Right lobe of liver (tissue), 6 donors: ENCODE measurements at regions not wholly inside any gene's neighbourhood (a gene's known extent, or its start where the extent isn't known, plus 50 kb on each side); places are given as distances from the start of the nearest gene placed in this dataset.
A peak's percentile ranks its signal among the peaks of the same experiment; 100 is the strongest.

Experiments
- ATAC-seq, 4 donors: fragments of 200-7000 bp; cut with Tn5 transposase; one replicate each; pipeline ENCODE4 v1.9.1; 2020; ENCODE audit warnings: mild to moderate bottlenecking in 4 of 4, moderate library complexity in 4 of 4
- DNase-seq, 3 donors: peaks; one replicate each; pipeline ENCODE4 v3.0.0-alpha.2; 2020
- H3K27ac ChIP-seq, 3 donors: fragments of 200-600 bp; one replicate each; pipeline ENCODE4 v1.8.0; 2022
- H3K27me3 ChIP-seq, 2 donors: fragments of 200-600 bp; one replicate each; pipeline ENCODE4 v1.8.0; 2022
- H3K36me3 ChIP-seq, 4 donors: fragments of 200-600 bp; sonication (generic) in 1 of 4; one replicate each; pipeline versions ENCODE4 v1.5.1 to v1.8.0; 2017 to 2022; ENCODE audit warnings: control low read depth in 1 of 4
- H3K4me1 ChIP-seq, 4 donors: fragments of 200-600 bp; sonication (generic) in 1 of 4; one replicate each; pipeline versions ENCODE4 v1.5.1 to v1.8.0; 2017 to 2022; ENCODE audit warnings: control low read depth in 1 of 4
- H3K4me3 ChIP-seq, 3 donors: fragments of 200-600 bp; one replicate each; pipeline ENCODE4 v1.8.0; 2022
- H3K9me3 ChIP-seq, 4 donors: fragments of 200-600 bp; sonication (generic) in 1 of 4; one replicate each; pipeline versions ENCODE4 v1.5.1 to v1.8.0; 2017 to 2022; ENCODE audit warnings: control low read depth in 1 of 4
- CTCF ChIP-seq, 4 donors: fragments of 200-600 bp in 3 of 4; fragments of 450-650 bp in 1 of 4; IDR thresholded peaks; one replicate each; pipeline versions ENCODE4 v1.5.1 to v1.8.0; 2016 to 2022; ENCODE audit warnings: antibody characterized with exemption in 4 of 4, mild to moderate bottlenecking in 2 of 4
- POLR2A ChIP-seq: fragments of 450-650 bp; IDR thresholded peaks from one replicate; pipeline ENCODE4 v1.6.1; 2017; ENCODE audit warnings: antibody characterized with exemption, mild to moderate bottlenecking
- WGBS: methylation state at CpG from one replicate; pipeline ENCODE4 v1.1.6; 2018; ENCODE audit warnings: low coverage, low lambda C conversion rate; ENCODE audit not compliant: insufficient coverage; ENCODE audit errors: missing lambda C conversion rate; 5-methylcytosine and 5-hydroxymethylcytosine counted together
- intact Hi-C, 2 donors: fragments of 100-400 bp; cut with DNase I; formaldehyde crosslinking; loops; one replicate each; pipeline versions ENCODE4 v1.11.2 to v1.14.1; 2022
- donor health status: DM: no; HTN: yes; CAD: no.
- donor health status: DM: no; HTN: no; CAD: no.
- donor health status: DM: no; HTN: no; CAD: no.
- donor health status: DM: no; HTN: yes; CAD: no.
- donor health status: DM: no; HTN: yes; CAD: no.

GRCh38 chr9:115930472-115930871, 223.1 kb upstream of the PAPPA start:
- ATAC-seq: no peak
- Histone ChIP-seq H3K27ac (no peak overlapping the region), H3K9me3 (no peaks in the 10 kb centered on the region), H3K4me1 (no peaks in the 10 kb centered on the region), H3K36me3 (no peaks in the 10 kb centered on the region), H3K4me3 (no peak overlapping the region), H3K27me3 (no peaks in the 10 kb centered on the region)
- DNase-seq: no peak
- TF ChIP-seq POLR2A (no peak), CTCF (IDR thresholded peaks at IDR 0.05) (no peak)
- intact Hi-C loops: no loop called here

- Histone ChIP-seq H3K27ac (no peak overlapping the region), H3K36me3 (no peaks in the 10 kb centered on the region), H3K4me1 (no peaks in the 10 kb centered on the region), H3K4me3 (no peak overlapping the region), H3K9me3 (no peaks in the 10 kb centered on the region), H3K27me3 (no peaks in the 10 kb centered on the region)
- intact Hi-C loops: no loop called here
- ATAC-seq: no peak
- 62% methylated on average over 1 of the region's 1 CpG for WGBS
- no peak for DNase-seq
- TF ChIP-seq POLR2A: no peak
- TF ChIP-seq CTCF (IDR thresholded peaks at IDR 0.05): no peak
Measured at GRCh38 chr9:115938479-115938878, 215.1 kb upstream of the PAPPA start.

GRCh38 chr9:115939065-115939765, 214.4 kb upstream of the PAPPA start:
- intact Hi-C loops: no loop called here
- Histone ChIP-seq H3K9me3 (no peaks in the 10 kb centered on the region), H3K4me1 (no peaks in the 10 kb centered on the region), H3K27ac (no peak overlapping the region), H3K4me3 (no peak overlapping the region), H3K36me3 (no peaks in the 10 kb centered on the region), H3K27me3 (no peaks in the 10 kb centered on the region)
- 51% methylated on average over 2 of the region's 2 CpGs for WGBS
- DNase-seq: no peak
- TF ChIP-seq POLR2A (no peak), CTCF (IDR thresholded peaks at IDR 0.05) (no peak)
- no peak for ATAC-seq

GRCh38 chr9:115941561-115942315, 211.9 kb upstream of the PAPPA start:
- H3K27ac ChIP-seq: no peak overlapping the region
- intact Hi-C loops: no loop called here

More at GRCh38 chr9:115941561-115942315, 211.9 kb upstream of the PAPPA start:
- Histone ChIP-seq H3K4me3 (no peak overlapping the region), H3K9me3 (no peaks in the 10 kb centered on the region), H3K4me1 (peaks cover 0 to 8% (median 0%) of the 10 kb centered on the region in 4 donors), H3K36me3 (no peaks in the 10 kb centered on the region), H3K27me3 (no peaks in the 10 kb centered on the region)
- TF ChIP-seq POLR2A (no peak), CTCF (IDR thresholded peaks at IDR 0.05) (no peak)
- WGBS: 45% methylated on average over 2 of the region's 2 CpGs
- no peak for DNase-seq
- ATAC-seq: peak in 1 of 4 donors; percentile 19
